MM.1S (cell line): ENCODE measurements at regions not wholly inside any gene's neighbourhood (a gene's known extent, or its start where the extent isn't known, plus 50 kb on each side); places are given as distances from the start of the nearest gene placed in this dataset.

Experiments
- DNase-seq: peaks from one replicate; pipeline ENCODE4 v3.0.0-alpha.2; 2015
- H2AFZ ChIP-seq: fragments of 300-600 bp; sonication (generic); 2 replicates; pipeline ENCODE4 v1.6.0; 2016; ENCODE audit warnings: antibody characterized with exemption, low read length
- H3F3A ChIP-seq: fragments of 300-600 bp; sonication (generic); 2 replicates; pipeline ENCODE4 v1.6.1; 2016; ENCODE audit warnings: mild to moderate bottlenecking, antibody characterized with exemption, low read length, moderate library complexity, mixed read lengths; ENCODE audit not compliant: insufficient read depth
- H3K27ac ChIP-seq: fragments of 300-600 bp; sonication (generic); 2 replicates; pipeline ENCODE4 v1.5.1; 2016; ENCODE audit warnings: mild to moderate bottlenecking, low read length
- H3K27me3 ChIP-seq: fragments of 300-600 bp; sonication (generic); replicated peaks from 2 replicates; pipeline ENCODE4 v1.6.0; 2016; ENCODE audit warnings: low read length; ENCODE audit not compliant: insufficient read depth
- H3K36me3 ChIP-seq: fragments of 300-600 bp; sonication (generic); replicated peaks from 2 replicates; pipeline ENCODE4 v1.6.1; 2016; ENCODE audit warnings: mild to moderate bottlenecking, low read length, mixed read lengths; ENCODE audit not compliant: insufficient read depth
- H3K4me1 ChIP-seq: fragments of 300-600 bp; sonication (generic); 2 replicates; pipeline ENCODE4 v1.6.1; 2016; ENCODE audit warnings: low read length, mixed read lengths
- H3K4me2 ChIP-seq: fragments of 300-600 bp; sonication (generic); 2 replicates; pipeline ENCODE4 v1.6.0; 2016; ENCODE audit warnings: low read depth, low read length
- H3K4me3 ChIP-seq: fragments of 300-600 bp; sonication (generic); 2 replicates; pipeline ENCODE4 v1.5.1; 2016; ENCODE audit warnings: low read length, mixed read lengths
- H3K79me2 ChIP-seq: fragments of 300-600 bp; sonication (generic); 2 replicates; pipeline ENCODE4 v1.6.1; 2016; ENCODE audit warnings: mixed run types, low read length, mixed read lengths
- H3K9ac ChIP-seq: fragments of 300-600 bp; sonication (generic); 2 replicates; pipeline ENCODE4 v1.6.1; 2016; ENCODE audit warnings: low read length, mixed read lengths
- H3K9me2 ChIP-seq: fragments of 300-600 bp; sonication (generic); replicated peaks from 2 replicates; pipeline ENCODE4 v1.6.1; 2016; ENCODE audit warnings: mild to moderate bottlenecking, low read length, mixed read lengths; ENCODE audit not compliant: insufficient read depth
- H3K9me3 ChIP-seq: fragments of 300-600 bp; sonication (generic); replicated peaks from 2 replicates; pipeline ENCODE4 v1.6.1; 2016; ENCODE audit warnings: mild to moderate bottlenecking, low read length, mixed read lengths; ENCODE audit not compliant: insufficient read depth
- H4K20me1 ChIP-seq: fragments of 300-600 bp; sonication (generic); 2 replicates; pipeline ENCODE4 v1.6.1; 2016; ENCODE audit warnings: mild to moderate bottlenecking, low read length, moderate library complexity, mixed read lengths; ENCODE audit not compliant: insufficient read depth
- EZH2 ChIP-seq: fragments of 300-600 bp; sonication (generic); optimal IDR thresholded peaks from 2 replicates; pipeline ENCODE3; 2017; ENCODE audit warnings: low read depth, mild to moderate bottlenecking, antibody characterized with exemption, low read length, mixed read lengths
- EZH2phosphoT487 ChIP-seq: fragments of 300-600 bp; sonication (generic); IDR thresholded peaks from 2 replicates; pipeline ENCODE4 v1.6.1; 2018; ENCODE audit warnings: antibody characterized with exemption, low read length
- TF ChIP-seq, protein P1 (sequence below): fragments of 300-600 bp; sonication (generic); IDR thresholded peaks from 2 replicates; pipeline ENCODE4 v1.5.1; 2016; ENCODE audit warnings: antibody characterized with exemption, low read length, mixed read lengths

DNA sequence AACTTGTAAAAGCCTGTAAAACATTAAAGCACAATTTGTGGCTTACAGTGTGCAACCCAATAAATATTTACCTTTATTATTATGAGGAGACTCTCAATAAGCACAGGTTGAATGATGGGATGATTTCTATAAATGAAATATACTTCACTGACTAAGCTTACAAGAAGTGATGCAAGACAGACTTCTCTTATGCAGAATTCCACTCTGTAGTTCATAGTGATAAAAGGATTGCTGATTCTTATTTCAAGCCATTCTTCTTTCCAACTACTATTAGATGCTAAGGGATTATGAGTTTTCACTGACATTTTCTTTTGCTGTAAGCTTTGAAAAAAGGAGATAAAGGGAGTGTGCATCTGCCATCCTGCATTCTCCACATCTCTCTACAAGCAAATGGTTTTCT, 149.0 kb upstream of the ARG1 start:
- H3K36me3 ChIP-seq: no peaks in the 10 kb centered on the region
- H3K9me3 ChIP-seq: no peaks in the 10 kb centered on the region
- H3K4me2 ChIP-seq: no peak overlapping the region
- no peak overlapping the region for H3K27ac ChIP-seq
- H3K9ac ChIP-seq: no peak overlapping the region
- no peaks in the 10 kb centered on the region for H3K9me2 ChIP-seq
- no peaks in the 10 kb centered on the region for H3K27me3 ChIP-seq
- H3K79me2 ChIP-seq: no peaks in the 10 kb centered on the region
- DNase-seq: no peak
- no peaks in the 10 kb centered on the region for H3K4me1 ChIP-seq
- TF ChIP-seq, protein P1, sequence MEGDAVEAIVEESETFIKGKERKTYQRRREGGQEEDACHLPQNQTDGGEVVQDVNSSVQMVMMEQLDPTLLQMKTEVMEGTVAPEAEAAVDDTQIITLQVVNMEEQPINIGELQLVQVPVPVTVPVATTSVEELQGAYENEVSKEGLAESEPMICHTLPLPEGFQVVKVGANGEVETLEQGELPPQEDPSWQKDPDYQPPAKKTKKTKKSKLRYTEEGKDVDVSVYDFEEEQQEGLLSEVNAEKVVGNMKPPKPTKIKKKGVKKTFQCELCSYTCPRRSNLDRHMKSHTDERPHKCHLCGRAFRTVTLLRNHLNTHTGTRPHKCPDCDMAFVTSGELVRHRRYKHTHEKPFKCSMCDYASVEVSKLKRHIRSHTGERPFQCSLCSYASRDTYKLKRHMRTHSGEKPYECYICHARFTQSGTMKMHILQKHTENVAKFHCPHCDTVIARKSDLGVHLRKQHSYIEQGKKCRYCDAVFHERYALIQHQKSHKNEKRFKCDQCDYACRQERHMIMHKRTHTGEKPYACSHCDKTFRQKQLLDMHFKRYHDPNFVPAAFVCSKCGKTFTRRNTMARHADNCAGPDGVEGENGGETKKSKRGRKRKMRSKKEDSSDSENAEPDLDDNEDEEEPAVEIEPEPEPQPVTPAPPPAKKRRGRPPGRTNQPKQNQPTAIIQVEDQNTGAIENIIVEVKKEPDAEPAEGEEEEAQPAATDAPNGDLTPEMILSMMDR: no peak
- TF ChIP-seq EZH2phosphoT487: no peak
- TF ChIP-seq EZH2: no peak
- no peaks in the 10 kb centered on the region for H3F3A ChIP-seq
- no peak overlapping the region for H3K4me3 ChIP-seq
- H4K20me1 ChIP-seq: no peaks in the 10 kb centered on the region
- no peak overlapping the region for H2AFZ ChIP-seq

DNA sequence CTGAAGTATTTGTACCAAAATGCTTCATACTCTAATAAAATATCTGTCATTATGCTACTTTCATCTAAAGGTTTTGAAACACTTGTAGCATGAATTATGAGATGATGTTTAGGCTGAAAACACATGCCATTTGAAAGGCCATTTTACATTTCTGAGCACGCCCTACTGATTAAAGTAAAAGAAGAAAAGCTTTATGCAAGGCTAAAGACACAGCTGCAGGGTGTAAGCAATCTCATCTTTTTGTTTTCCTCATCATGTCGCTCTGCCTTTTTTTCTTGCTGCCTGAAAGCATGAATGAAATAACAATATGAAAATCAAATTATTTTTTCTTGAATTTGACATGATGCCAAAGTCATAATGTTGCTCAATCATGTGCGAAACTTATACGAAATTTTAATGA, 148.6 kb upstream of the ARG1 start:
- H3F3A ChIP-seq: no peaks in the 10 kb centered on the region
- no peak overlapping the region for H2AFZ ChIP-seq
- no peak for TF ChIP-seq EZH2phosphoT487
- no peak for TF ChIP-seq EZH2
- TF ChIP-seq, protein P1: no peak
- no peaks in the 10 kb centered on the region for H3K36me3 ChIP-seq
- no peaks in the 10 kb centered on the region for H4K20me1 ChIP-seq
- H3K4me3 ChIP-seq: no peak overlapping the region
- H3K9me2 ChIP-seq: no peaks in the 10 kb centered on the region
- H3K4me2 ChIP-seq: no peak overlapping the region
- H3K4me1 ChIP-seq: no peaks in the 10 kb centered on the region
- H3K9ac ChIP-seq: no peak overlapping the region
- no peak overlapping the region for H3K27ac ChIP-seq
- no peaks in the 10 kb centered on the region for H3K9me3 ChIP-seq
- no peak for DNase-seq
- H3K27me3 ChIP-seq: no peaks in the 10 kb centered on the region
- no peaks in the 10 kb centered on the region for H3K79me2 ChIP-seq

- Histone ChIP-seq H3K4me1 (no peaks in the 10 kb centered on the region), H3K27ac (no peak overlapping the region), H3F3A (no peaks in the 10 kb centered on the region), H3K9ac (no peak overlapping the region), H3K36me3 (no peaks in the 10 kb centered on the region), H3K4me3 (no peak overlapping the region), H3K79me2 (no peaks in the 10 kb centered on the region), H3K4me2 (0 out of 2 replicates have a peak overlapping the region, but pooled peaks have one; percentile 17), H3K9me2 (no peaks in the 10 kb centered on the region), H2AFZ (no peak overlapping the region), H3K9me3 (no peaks in the 10 kb centered on the region), H3K27me3 (no peaks in the 10 kb centered on the region), H4K20me1 (no peaks in the 10 kb centered on the region)
- no peak for DNase-seq
- TF ChIP-seq EZH2 (no peak), EZH2phosphoT487 (no peak)
- TF ChIP-seq, protein P1: no peak
Measured at GRCh38 chr6:131427434-131428058, 145.5 kb upstream of the ARG1 start.
